ENCODE measurements at regions not wholly inside any gene's neighbourhood (a gene's known extent, or its start where the extent isn't known, plus 50 kb on each side); places are given as distances from the start of the nearest gene placed in this dataset.
"Not testable (repeated sequence)": the region's sequence is repeated elsewhere in the genome, so short reads cannot be mapped to it uniquely, and the experiment has no call there.

DNA sequence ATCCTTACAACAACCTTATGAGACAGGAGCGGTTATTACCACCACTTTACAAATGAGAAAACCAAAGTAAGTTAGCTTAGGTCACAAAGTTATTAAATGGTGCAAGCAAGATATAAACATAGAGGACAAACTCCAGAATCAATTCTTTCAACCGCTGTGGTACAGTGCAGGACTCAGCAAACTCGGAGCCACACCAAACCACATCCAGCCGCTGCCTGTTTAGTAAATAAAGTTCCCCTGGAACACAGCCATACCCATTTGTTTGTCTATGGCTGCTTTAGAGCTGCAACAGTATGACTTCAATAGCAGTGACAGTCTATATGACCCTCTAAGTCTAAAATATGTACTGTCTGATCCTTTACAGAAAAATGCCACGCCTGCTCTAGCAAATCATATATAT is 1567.2 kb upstream of the WWC1 start:
- H3K9me3 ChIP-seq (ENCODE audit: control insufficient read depth, low read depth, low read length), result no peaks in the 10 kb centered on the region
- H3K4me3 ChIP-seq (ENCODE audit: low read length), result no peak overlapping the region
- no peak overlapping the region for H3K27ac ChIP-seq (ENCODE audit: low read length)
- no peaks in the 10 kb centered on the region for H3K36me3 ChIP-seq (ENCODE audit: control insufficient read depth, low read depth, low read length)
- no peak overlapping the region for H3K9ac ChIP-seq (ENCODE audit: low read length)
- no peaks in the 10 kb centered on the region for H3K4me1 ChIP-seq (ENCODE audit: control insufficient read depth, low read depth, low read length)
- H3K27me3 ChIP-seq (ENCODE audit: control insufficient read depth, insufficient read depth, low read length), result no peaks in the 10 kb centered on the region

- Histone ChIP-seq H3K4me1 (ENCODE audit: control insufficient read depth, low read depth, low read length) (no peaks in the 10 kb centered on the region), H3K27ac (ENCODE audit: low read length) (no peak overlapping the region), H3K9me3 (ENCODE audit: control insufficient read depth, low read depth, low read length) (no peaks in the 10 kb centered on the region), H3K27me3 (ENCODE audit: control insufficient read depth, insufficient read depth, low read length) (no peaks in the 10 kb centered on the region), H3K9ac (ENCODE audit: low read length) (no peak overlapping the region), H3K36me3 (ENCODE audit: control insufficient read depth, low read depth, low read length) (no peaks in the 10 kb centered on the region), H3K4me3 (ENCODE audit: low read length) (no peak overlapping the region)
Observed at GRCh38 chr5:166725593-166725992, 1565.9 kb upstream of the WWC1 start.

- H3K4me3 ChIP-seq (ENCODE audit: low read length), result no peak overlapping the region
- no peaks in the 10 kb centered on the region for H3K36me3 ChIP-seq (ENCODE audit: control insufficient read depth, low read depth, low read length)
- H3K27me3 ChIP-seq (ENCODE audit: control insufficient read depth, insufficient read depth, low read length), result no peaks in the 10 kb centered on the region
- no peaks in the 10 kb centered on the region for H3K4me1 ChIP-seq (ENCODE audit: control insufficient read depth, low read depth, low read length)
- H3K9ac ChIP-seq (ENCODE audit: low read length), result no peak overlapping the region
- no peaks in the 10 kb centered on the region for H3K9me3 ChIP-seq (ENCODE audit: control insufficient read depth, low read depth, low read length)
- H3K27ac ChIP-seq (ENCODE audit: low read length), result no peak overlapping the region
Observed at GRCh38 chr5:166726406-166726805, 1565.0 kb upstream of the WWC1 start.

DNA sequence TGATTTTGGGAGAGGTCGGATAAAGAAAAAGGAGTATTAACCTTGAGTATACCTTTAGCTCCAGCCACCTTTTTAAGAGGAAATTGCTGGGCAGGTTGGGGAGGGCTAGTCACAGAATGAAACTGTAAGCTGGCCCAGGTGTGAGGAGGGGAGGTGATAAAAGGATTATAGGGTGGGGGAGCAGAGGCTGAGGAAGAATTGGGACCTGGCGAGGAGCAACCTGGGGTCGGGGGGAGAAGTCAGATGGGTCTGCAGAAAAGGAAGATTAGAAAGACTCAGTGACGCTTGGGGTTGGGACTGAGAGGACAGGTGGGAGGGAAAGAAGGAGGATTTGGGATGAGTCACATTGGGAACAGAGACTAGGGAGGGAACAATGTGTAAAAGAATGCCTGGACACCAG is 1548.5 kb upstream of the WWC1 start:
- H3K27ac ChIP-seq (ENCODE audit: low read length); H3K36me3 ChIP-seq (ENCODE audit: control insufficient read depth, low read depth, low read length); H3K9ac ChIP-seq (ENCODE audit: low read length); H3K27me3 ChIP-seq (ENCODE audit: control insufficient read depth, insufficient read depth, low read length); H3K9me3 ChIP-seq (ENCODE audit: control insufficient read depth, low read depth, low read length); H3K4me3 ChIP-seq (ENCODE audit: low read length); H3K4me1 ChIP-seq (ENCODE audit: control insufficient read depth, low read depth, low read length): not testable (repeated sequence)

DNA sequence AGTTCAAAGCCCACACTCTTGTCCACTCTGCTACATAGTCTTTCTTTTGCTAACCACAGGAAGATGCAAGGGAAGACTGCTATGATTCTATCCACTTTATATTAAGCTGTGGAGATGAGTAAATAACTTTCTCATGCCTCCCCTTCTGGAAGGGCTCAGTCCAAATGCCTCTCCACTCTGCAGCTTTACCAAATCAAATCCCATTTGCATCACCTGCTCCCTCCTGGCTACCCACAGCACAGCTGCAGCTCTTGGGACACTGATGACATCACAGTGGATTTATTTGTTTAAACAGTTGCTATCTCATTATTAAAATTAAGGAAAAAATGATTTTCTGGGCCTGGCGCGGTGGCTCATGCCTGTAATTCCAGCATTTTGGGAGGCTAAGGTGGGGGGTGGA is 1544.9 kb upstream of the WWC1 start:
- Histone ChIP-seq H3K9ac (ENCODE audit: low read length) (no peak overlapping the region), H3K27me3 (ENCODE audit: control insufficient read depth, insufficient read depth, low read length) (no peaks in the 10 kb centered on the region), H3K36me3 (ENCODE audit: control insufficient read depth, low read depth, low read length) (no peaks in the 10 kb centered on the region), H3K27ac (ENCODE audit: low read length) (no peak overlapping the region), H3K4me1 (ENCODE audit: control insufficient read depth, low read depth, low read length) (no peaks in the 10 kb centered on the region), H3K4me3 (ENCODE audit: low read length) (no peak overlapping the region), H3K9me3 (ENCODE audit: control insufficient read depth, low read depth, low read length) (no peaks in the 10 kb centered on the region)

DNA sequence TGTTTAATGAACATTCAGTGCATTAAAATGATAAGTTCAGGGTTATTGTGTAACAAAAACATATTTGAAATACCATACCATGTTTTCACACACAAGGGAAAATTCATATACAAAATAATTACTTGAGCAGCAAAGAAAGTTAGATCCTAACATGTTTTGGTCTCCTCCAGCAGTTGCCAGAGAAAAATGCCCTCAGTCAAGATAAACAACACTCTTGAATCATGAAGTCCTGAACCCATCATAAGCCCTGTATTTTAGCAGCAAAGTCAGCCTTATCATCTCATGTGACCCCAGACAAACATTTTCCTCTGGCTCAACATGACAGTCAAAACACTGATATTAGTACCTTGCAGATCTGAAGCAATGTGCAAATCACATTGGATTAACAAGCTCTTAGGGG is 1541.1 kb upstream of the WWC1 start:
- no peaks in the 10 kb centered on the region for H3K36me3 ChIP-seq (ENCODE audit: control insufficient read depth, low read depth, low read length)
- H3K4me3 ChIP-seq (ENCODE audit: low read length), result no peak overlapping the region
- no peaks in the 10 kb centered on the region for H3K4me1 ChIP-seq (ENCODE audit: control insufficient read depth, low read depth, low read length)
- no peaks in the 10 kb centered on the region for H3K9me3 ChIP-seq (ENCODE audit: control insufficient read depth, low read depth, low read length)
- no peak overlapping the region for H3K27ac ChIP-seq (ENCODE audit: low read length)
- H3K9ac ChIP-seq (ENCODE audit: low read length), result no peak overlapping the region
- H3K27me3 ChIP-seq (ENCODE audit: control insufficient read depth, insufficient read depth, low read length), result no peaks in the 10 kb centered on the region

DNA sequence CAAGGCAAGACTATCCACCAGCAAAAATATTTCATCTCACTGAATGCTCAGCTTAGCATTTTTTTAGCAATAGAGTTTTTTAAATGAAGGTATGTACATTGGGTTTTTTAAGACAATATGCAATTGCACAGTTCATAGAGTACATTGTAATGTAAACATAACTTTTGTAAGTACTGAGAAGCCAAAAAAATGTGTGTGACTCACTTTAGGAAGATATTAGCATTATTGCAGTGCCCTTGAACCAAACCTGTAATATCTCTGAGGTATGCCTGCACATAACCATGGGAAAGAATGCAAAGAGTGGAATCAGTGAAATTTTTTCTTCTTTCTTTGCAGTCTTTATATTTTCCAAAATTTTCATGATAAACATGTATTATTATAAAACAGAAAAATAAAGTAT is 1533.3 kb upstream of the WWC1 start:
- Histone ChIP-seq H3K36me3 (ENCODE audit: control insufficient read depth, low read depth, low read length) (no peaks in the 10 kb centered on the region), H3K9me3 (ENCODE audit: control insufficient read depth, low read depth, low read length) (no peaks in the 10 kb centered on the region), H3K9ac (ENCODE audit: low read length) (no peak overlapping the region), H3K27me3 (ENCODE audit: control insufficient read depth, insufficient read depth, low read length) (no peaks in the 10 kb centered on the region), H3K4me3 (ENCODE audit: low read length) (no peak overlapping the region), H3K27ac (ENCODE audit: low read length) (no peak overlapping the region), H3K4me1 (ENCODE audit: control insufficient read depth, low read depth, low read length) (no peaks in the 10 kb centered on the region)

DNA sequence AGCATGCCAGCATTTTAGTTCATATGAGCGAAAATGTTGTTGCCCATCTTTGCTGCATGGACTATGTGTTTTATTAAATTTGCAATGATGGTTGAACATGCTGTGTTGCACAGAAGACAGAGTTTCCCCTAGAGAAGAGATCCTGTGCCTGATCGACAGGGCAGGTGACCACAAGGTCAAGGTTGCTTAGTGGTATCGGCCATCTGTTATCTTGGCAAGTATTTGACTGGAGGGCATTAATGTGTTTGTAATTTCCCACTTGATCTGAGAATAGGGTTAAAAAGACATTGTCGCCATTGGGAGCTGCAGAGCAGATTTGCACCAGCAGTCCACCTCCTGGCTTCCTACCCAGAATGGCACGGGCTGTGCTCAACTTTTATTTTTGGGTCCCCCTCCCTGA is 1523.6 kb upstream of the WWC1 start:
- Histone ChIP-seq H3K4me3 (ENCODE audit: low read length) (no peak overlapping the region), H3K27ac (ENCODE audit: low read length) (no peak overlapping the region), H3K27me3 (ENCODE audit: control insufficient read depth, insufficient read depth, low read length) (no peaks in the 10 kb centered on the region), H3K9ac (ENCODE audit: low read length) (no peak overlapping the region), H3K9me3 (ENCODE audit: control insufficient read depth, low read depth, low read length) (peaks cover 10% of the 10 kb centered on the region), H3K36me3 (ENCODE audit: control insufficient read depth, low read depth, low read length) (no peaks in the 10 kb centered on the region), H3K4me1 (ENCODE audit: control insufficient read depth, low read depth, low read length) (peaks cover 10% of the 10 kb centered on the region)

GRCh38 chr5:166768536-166768935 is 1522.9 kb upstream of the WWC1 start:
- Histone ChIP-seq H3K27me3 (ENCODE audit: control insufficient read depth, insufficient read depth, low read length) (no peaks in the 10 kb centered on the region), H3K4me3 (ENCODE audit: low read length) (no peak overlapping the region), H3K27ac (ENCODE audit: low read length) (no peak overlapping the region), H3K36me3 (ENCODE audit: control insufficient read depth, low read depth, low read length) (no peaks in the 10 kb centered on the region), H3K9ac (ENCODE audit: low read length) (no peak overlapping the region), H3K4me1 (ENCODE audit: control insufficient read depth, low read depth, low read length) (peaks cover 11% of the 10 kb centered on the region), H3K9me3 (ENCODE audit: control insufficient read depth, low read depth, low read length) (peaks cover 10% of the 10 kb centered on the region)

- H3K4me1 ChIP-seq (ENCODE audit: control insufficient read depth, low read depth, low read length), result peaks cover 11% of the 10 kb centered on the region
- peaks cover 10% of the 10 kb centered on the region for H3K9me3 ChIP-seq (ENCODE audit: control insufficient read depth, low read depth, low read length)
- no peaks in the 10 kb centered on the region for H3K36me3 ChIP-seq (ENCODE audit: control insufficient read depth, low read depth, low read length)
- no peaks in the 10 kb centered on the region for H3K27me3 ChIP-seq (ENCODE audit: control insufficient read depth, insufficient read depth, low read length)
- no peak overlapping the region for H3K4me3 ChIP-seq (ENCODE audit: low read length)
- no peak overlapping the region for H3K27ac ChIP-seq (ENCODE audit: low read length)
- no peak overlapping the region for H3K9ac ChIP-seq (ENCODE audit: low read length)
Observed at GRCh38 chr5:166772770-166773169, 1518.7 kb upstream of the WWC1 start.

- H3K27ac ChIP-seq (ENCODE audit: low read length), result no peak overlapping the region
- H3K4me1 ChIP-seq (ENCODE audit: control insufficient read depth, low read depth, low read length), result peaks cover 5% of the 10 kb centered on the region
- no peaks in the 10 kb centered on the region for H3K36me3 ChIP-seq (ENCODE audit: control insufficient read depth, low read depth, low read length)
- no peaks in the 10 kb centered on the region for H3K27me3 ChIP-seq (ENCODE audit: control insufficient read depth, insufficient read depth, low read length)
- no peak overlapping the region for H3K9ac ChIP-seq (ENCODE audit: low read length)
- no peak overlapping the region for H3K4me3 ChIP-seq (ENCODE audit: low read length)
- H3K9me3 ChIP-seq (ENCODE audit: control insufficient read depth, low read depth, low read length), result no peaks in the 10 kb centered on the region
Observed at GRCh38 chr5:166781737-166782136, 1509.7 kb upstream of the WWC1 start.

DNA sequence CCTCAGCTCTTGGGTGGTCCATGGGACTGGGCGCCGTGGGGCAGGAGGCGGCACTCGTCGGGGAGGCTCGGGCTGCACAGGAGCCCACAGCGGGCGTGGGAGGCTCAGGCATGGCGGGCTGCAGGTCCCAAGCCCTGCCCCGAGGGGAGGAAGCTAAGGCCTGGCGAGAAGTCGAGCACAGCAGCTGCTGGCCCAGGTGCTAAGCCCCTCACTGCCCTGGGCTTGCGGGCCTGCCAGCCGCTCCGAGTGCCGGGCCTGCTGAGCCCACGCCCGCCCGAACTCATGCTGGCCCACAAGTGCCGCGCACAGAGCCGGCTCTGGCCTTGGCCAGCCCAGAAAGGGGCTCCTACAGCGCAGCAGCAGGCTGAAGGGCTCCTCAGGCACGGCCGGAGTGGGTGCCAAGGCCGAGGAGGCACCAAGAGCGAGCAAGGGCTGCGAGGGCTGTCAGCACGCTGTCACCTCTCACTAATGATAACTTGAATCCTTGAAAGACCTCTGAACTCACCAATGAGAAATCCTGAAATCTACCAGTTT is 1506.8 kb upstream of the WWC1 start:
- Histone ChIP-seq H3K36me3 (ENCODE audit: control insufficient read depth, low read depth, low read length) (no peaks in the 10 kb centered on the region), H3K27ac (ENCODE audit: low read length) (no peak overlapping the region), H3K9ac (ENCODE audit: low read length) (no peak overlapping the region), H3K4me1 (ENCODE audit: control insufficient read depth, low read depth, low read length) (peaks cover 10% of the 10 kb centered on the region), H3K27me3 (ENCODE audit: control insufficient read depth, insufficient read depth, low read length) (no peaks in the 10 kb centered on the region), H3K9me3 (ENCODE audit: control insufficient read depth, low read depth, low read length) (no peaks in the 10 kb centered on the region), H3K4me3 (ENCODE audit: low read length) (no peak overlapping the region)
